H9 (cell line): ENCODE measurements at regions not wholly inside any gene's neighbourhood (a gene's known extent, or its start where the extent isn't known, plus 50 kb on each side); places are given as distances from the start of the nearest gene placed in this dataset.

Source experiments
- DNase-seq: peaks from one replicate; pipeline ENCODE4 v3.0.0-alpha.2; 2017
- H2AFZ ChIP-seq: one replicate; pipeline ENCODE4 v1.6.1; 2013; ENCODE audit warnings: mild to moderate bottlenecking, low read length, control low read depth, moderate library complexity
- H2AK5ac ChIP-seq: 2 replicates; pipeline ENCODE4 v1.6.1; 2013; ENCODE audit warnings: low read length, control low read depth, mixed read lengths; ENCODE audit not compliant: insufficient read length
- H2BK120ac ChIP-seq: one replicate; pipeline ENCODE4 v1.6.1; 2013; ENCODE audit warnings: low read depth, mild to moderate bottlenecking, low read length, control low read depth, inconsistent platforms; ENCODE audit not compliant: poor library complexity, severe bottlenecking
- H2BK12ac ChIP-seq: 2 replicates; pipeline ENCODE4 v1.6.1; 2013; ENCODE audit warnings: low read length, control low read depth, mixed read lengths, low read depth; ENCODE audit not compliant: insufficient read length
- H2BK15ac ChIP-seq: 2 replicates; pipeline ENCODE4 v1.6.1; 2013; ENCODE audit warnings: low read depth, low read length, control low read depth
- H2BK20ac ChIP-seq: one replicate; pipeline ENCODE4 v1.6.1; 2013; ENCODE audit warnings: low read depth, mild to moderate bottlenecking, low read length, control low read depth, inconsistent platforms; ENCODE audit not compliant: poor library complexity, severe bottlenecking
- H2BK5ac ChIP-seq: 2 replicates; pipeline ENCODE4 v1.6.1; 2013; ENCODE audit warnings: low read length, control low read depth, mixed read lengths; ENCODE audit not compliant: insufficient read length
- H3K14ac ChIP-seq: 2 replicates; pipeline ENCODE4 v1.6.1; 2013; ENCODE audit warnings: low read length, control low read depth; ENCODE audit not compliant: insufficient read depth
- H3K18ac ChIP-seq: 2 replicates; pipeline ENCODE4 v1.6.1; 2013; ENCODE audit warnings: low read depth, mild to moderate bottlenecking, mixed read lengths, low read length, control low read depth; ENCODE audit not compliant: insufficient read length
- H3K23ac ChIP-seq: 2 replicates; pipeline ENCODE4 v1.6.1; 2013; ENCODE audit warnings: low read length, control low read depth, mixed read lengths, low read depth; ENCODE audit not compliant: insufficient read length
- H3K23me2 ChIP-seq: 2 replicates; pipeline ENCODE4 v1.6.1; 2013; ENCODE audit warnings: low read depth, mild to moderate bottlenecking, mixed read lengths, low read length, control low read depth; ENCODE audit not compliant: insufficient read length, poor library complexity, severe bottlenecking
- H3K27ac ChIP-seq: 2 replicates; pipeline ENCODE4 v1.5.1; 2013; ENCODE audit warnings: low read length, control low read depth, mixed read lengths, low read depth; ENCODE audit not compliant: insufficient read length
- H3K27me3 ChIP-seq: 2 replicates; pipeline ENCODE4 v1.6.1; 2013; ENCODE audit warnings: low read length, control low read depth, inconsistent platforms; ENCODE audit not compliant: insufficient read depth
- H3K4ac ChIP-seq: 2 replicates; pipeline ENCODE4 v1.6.1; 2013; ENCODE audit warnings: low read depth, mild to moderate bottlenecking, control low read depth, inconsistent platforms, low read length, moderate library complexity
- H3K4me1 ChIP-seq: 2 replicates; pipeline ENCODE4 v1.6.1; 2013; ENCODE audit warnings: low read length, control low read depth, inconsistent platforms; ENCODE audit not compliant: insufficient read depth
- H3K4me2 ChIP-seq: 2 replicates; pipeline ENCODE4 v1.6.1; 2013; ENCODE audit warnings: low read length, control low read depth, mixed read lengths; ENCODE audit not compliant: insufficient read length, insufficient read depth
- H3K56ac ChIP-seq: 2 replicates; pipeline ENCODE4 v1.6.1; 2013; ENCODE audit warnings: low read depth, mild to moderate bottlenecking, mixed read lengths, low read length, control low read depth; ENCODE audit not compliant: insufficient read length
- H3K79me1 ChIP-seq: 2 replicates; pipeline ENCODE4 v1.6.1; 2013; ENCODE audit warnings: low read depth, mild to moderate bottlenecking, moderate library complexity, low read length, control low read depth, inconsistent platforms; ENCODE audit not compliant: insufficient read depth, poor library complexity, severe bottlenecking
- H3K79me2 ChIP-seq: 2 replicates; pipeline ENCODE4 v1.6.1; 2013; ENCODE audit warnings: low read length, control low read depth, inconsistent platforms; ENCODE audit not compliant: insufficient read depth
- H3K9ac ChIP-seq: 2 replicates; pipeline ENCODE4 v1.6.1; 2013; ENCODE audit warnings: low read length, control low read depth, mixed read lengths; ENCODE audit not compliant: insufficient read length; ENCODE audit errors: extremely low read depth
- H3K9me3 ChIP-seq: one replicate; pipeline ENCODE4 v1.6.1; 2013; ENCODE audit warnings: low read depth, low read length, inconsistent platforms; ENCODE audit not compliant: control insufficient read depth
- H3T11ph ChIP-seq: one replicate; pipeline ENCODE4 v1.6.1; 2013; ENCODE audit warnings: mild to moderate bottlenecking, low read length, control low read depth, inconsistent platforms
- H4K20me1 ChIP-seq: one replicate; pipeline ENCODE4 v1.6.1; 2013; ENCODE audit not compliant: control insufficient read depth, insufficient read length, insufficient read depth
- H4K5ac ChIP-seq: 2 replicates; pipeline ENCODE4 v1.6.1; 2013; ENCODE audit warnings: low read depth, mild to moderate bottlenecking, mixed read lengths, low read length, control low read depth; ENCODE audit not compliant: insufficient read length
- H4K8ac ChIP-seq: replicated peaks from 2 replicates; pipeline ENCODE4 v1.6.1; 2013; ENCODE audit warnings: low read length, control low read depth, mixed read lengths, low read depth; ENCODE audit not compliant: insufficient read length
- H4K91ac ChIP-seq: 2 replicates; pipeline ENCODE4 v1.6.1; 2013; ENCODE audit warnings: low read depth, mild to moderate bottlenecking, moderate library complexity, mixed read lengths, low read length, control low read depth; ENCODE audit not compliant: insufficient read length
- H3K27ac Mint-ChIP-seq, 3 experiments: 2 replicates in 2 of 3; 3 replicates in 1 of 3; pipeline ENCODE4 v1.8.0; 2020 to 2021; ENCODE audit warnings: mixed read lengths in 3 of 3, mild to moderate bottlenecking in 1 of 3, moderate library complexity in 1 of 3
- H3K27me3 Mint-ChIP-seq: 2 replicates; pipeline ENCODE4 v1.8.0; 2021; ENCODE audit warnings: low read depth, mild to moderate bottlenecking, moderate library complexity, mixed read lengths
- H3K36me3 Mint-ChIP-seq, 3 experiments: 2 replicates in 2 of 3; 3 replicates in 1 of 3; pipeline ENCODE4 v1.8.0; 2020 to 2021; ENCODE audit warnings: low read depth in 3 of 3, mixed read lengths in 3 of 3; ENCODE audit not compliant: insufficient read depth in 1 of 3
- H3K4me1 Mint-ChIP-seq, 2 experiments: 2 replicates each; pipeline ENCODE4 v1.8.0; 2020; ENCODE audit warnings: mixed read lengths in 2 of 2
- H3K4me3 Mint-ChIP-seq, 2 experiments: 2 replicates in 1 of 2; 3 replicates in 1 of 2; pipeline ENCODE4 v1.8.0; 2020 to 2021; ENCODE audit warnings: mild to moderate bottlenecking in 2 of 2, mixed read lengths in 2 of 2, moderate library complexity in 1 of 2
- H3K9me3 Mint-ChIP-seq, 2 experiments: 2 replicates in 1 of 2; 3 replicates in 1 of 2; pipeline ENCODE4 v1.8.0; 2020; ENCODE audit warnings: mild to moderate bottlenecking in 2 of 2, mixed read lengths in 2 of 2, moderate library complexity in 1 of 2
- WGBS: extraction: QIAGEN DNeasy Blood & Tissue Kit; methylation state at CpG from one replicate; pipeline ENCODE4 v1.1.7; 2013; ENCODE audit warnings: missing lambda C conversion rate, low lambda C conversion rate, mixed read lengths; ENCODE audit not compliant: insufficient read length; ENCODE audit errors: extremely low coverage; 5-methylcytosine and 5-hydroxymethylcytosine counted together
- TF ChIP-seq, protein P1 (sequence below): fragments of 200-600 bp; sonication (generic); conservative IDR thresholded peaks from 3 replicates; pipeline ENCODE4 v1.8.0; 2021; ENCODE audit warnings: antibody characterized with exemption, mild to moderate bottlenecking

DNA sequence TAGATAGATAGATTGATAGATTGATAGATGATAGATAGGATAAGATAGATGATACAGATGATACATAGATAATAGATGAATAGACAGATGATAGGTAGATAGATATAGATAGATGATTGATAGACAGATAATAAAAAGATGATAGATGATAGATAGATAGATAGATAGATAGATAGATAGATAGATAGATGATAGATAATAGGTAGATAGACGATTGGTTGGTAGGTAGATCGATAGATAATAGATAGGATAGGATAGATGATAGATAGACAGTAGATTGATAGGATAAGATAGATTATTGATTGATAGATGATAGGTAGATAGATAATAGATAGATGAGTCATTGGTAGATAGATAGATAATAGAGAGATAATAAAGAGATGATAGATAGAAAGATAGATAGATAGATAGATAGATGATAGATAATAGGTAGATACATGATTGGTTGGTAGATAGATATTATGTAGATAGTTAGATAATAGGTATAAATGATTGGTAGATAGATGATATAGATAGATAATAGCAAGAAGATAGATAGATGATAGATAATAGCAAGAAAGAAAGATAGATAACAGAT is 109.4 kb upstream of the C16orf82 start:
- no peak overlapping the region for H3K4me3 Mint-ChIP-seq
- TF ChIP-seq, protein P1, sequence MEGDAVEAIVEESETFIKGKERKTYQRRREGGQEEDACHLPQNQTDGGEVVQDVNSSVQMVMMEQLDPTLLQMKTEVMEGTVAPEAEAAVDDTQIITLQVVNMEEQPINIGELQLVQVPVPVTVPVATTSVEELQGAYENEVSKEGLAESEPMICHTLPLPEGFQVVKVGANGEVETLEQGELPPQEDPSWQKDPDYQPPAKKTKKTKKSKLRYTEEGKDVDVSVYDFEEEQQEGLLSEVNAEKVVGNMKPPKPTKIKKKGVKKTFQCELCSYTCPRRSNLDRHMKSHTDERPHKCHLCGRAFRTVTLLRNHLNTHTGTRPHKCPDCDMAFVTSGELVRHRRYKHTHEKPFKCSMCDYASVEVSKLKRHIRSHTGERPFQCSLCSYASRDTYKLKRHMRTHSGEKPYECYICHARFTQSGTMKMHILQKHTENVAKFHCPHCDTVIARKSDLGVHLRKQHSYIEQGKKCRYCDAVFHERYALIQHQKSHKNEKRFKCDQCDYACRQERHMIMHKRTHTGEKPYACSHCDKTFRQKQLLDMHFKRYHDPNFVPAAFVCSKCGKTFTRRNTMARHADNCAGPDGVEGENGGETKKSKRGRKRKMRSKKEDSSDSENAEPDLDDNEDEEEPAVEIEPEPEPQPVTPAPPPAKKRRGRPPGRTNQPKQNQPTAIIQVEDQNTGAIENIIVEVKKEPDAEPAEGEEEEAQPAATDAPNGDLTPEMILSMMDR: no peak
- Histone ChIP-seq H3K4me1 (no peaks in the 10 kb centered on the region), H3K18ac (no peak overlapping the region), H4K20me1 (no peaks in the 10 kb centered on the region), H3K14ac (no peak overlapping the region), H2BK20ac (no peak overlapping the region), H3K79me1 (no peaks in the 10 kb centered on the region), H3K4me2 (no peak overlapping the region), H3K79me2 (no peaks in the 10 kb centered on the region), H4K5ac (no peak overlapping the region), H3K4ac (no peak overlapping the region), H2BK12ac (no peak overlapping the region), H3K9ac (no peak overlapping the region), H3T11ph (no peak overlapping the region), H3K56ac (no peak overlapping the region), H2BK5ac (no peak overlapping the region), H4K8ac (no peak overlapping the region), H3K27me3 (no peaks in the 10 kb centered on the region), H4K91ac (no peak overlapping the region), H3K9me3 (no peaks in the 10 kb centered on the region), H3K23ac (no peak overlapping the region), H2BK120ac (no peak overlapping the region), H3K23me2 (no peaks in the 10 kb centered on the region), H3K27ac (no peak overlapping the region), H2AK5ac (no peak overlapping the region), H2AFZ (no peak overlapping the region), H2BK15ac (no peak overlapping the region)
- DNase-seq: no peak
- no peaks in the 10 kb centered on the region for H3K4me1 Mint-ChIP-seq
- no peaks in the 10 kb centered on the region for H3K36me3 Mint-ChIP-seq
- peaks cover 8% of the 10 kb centered on the region for H3K27me3 Mint-ChIP-seq
- H3K9me3 Mint-ChIP-seq: no peaks in the 10 kb centered on the region; a peak in 1 of 5 replicates
- H3K27ac Mint-ChIP-seq: no peak overlapping the region
- WGBS: 100% methylated on average over 2 of the region's 2 CpGs
